GM08714 (cell line): ENCODE measurements at regions not wholly inside any gene's neighbourhood (a gene's known extent, or its start where the extent isn't known, plus 50 kb on each side); places are given as distances from the start of the nearest gene placed in this dataset.

Experiments
- H3K4me3 ChIP-seq: fragments of 200-500 bp; sonication (Bioruptor generic); 2 replicates; pipeline ENCODE4 v1.5.1; 2014; ENCODE audit warnings: mild to moderate bottlenecking, low read length, inconsistent platforms
- ZNF274 ChIP-seq: IDR thresholded peaks from 2 replicates; pipeline ENCODE4 v1.6.1; 2012; ENCODE audit warnings: mild to moderate bottlenecking, low read depth, low read length

DNA sequence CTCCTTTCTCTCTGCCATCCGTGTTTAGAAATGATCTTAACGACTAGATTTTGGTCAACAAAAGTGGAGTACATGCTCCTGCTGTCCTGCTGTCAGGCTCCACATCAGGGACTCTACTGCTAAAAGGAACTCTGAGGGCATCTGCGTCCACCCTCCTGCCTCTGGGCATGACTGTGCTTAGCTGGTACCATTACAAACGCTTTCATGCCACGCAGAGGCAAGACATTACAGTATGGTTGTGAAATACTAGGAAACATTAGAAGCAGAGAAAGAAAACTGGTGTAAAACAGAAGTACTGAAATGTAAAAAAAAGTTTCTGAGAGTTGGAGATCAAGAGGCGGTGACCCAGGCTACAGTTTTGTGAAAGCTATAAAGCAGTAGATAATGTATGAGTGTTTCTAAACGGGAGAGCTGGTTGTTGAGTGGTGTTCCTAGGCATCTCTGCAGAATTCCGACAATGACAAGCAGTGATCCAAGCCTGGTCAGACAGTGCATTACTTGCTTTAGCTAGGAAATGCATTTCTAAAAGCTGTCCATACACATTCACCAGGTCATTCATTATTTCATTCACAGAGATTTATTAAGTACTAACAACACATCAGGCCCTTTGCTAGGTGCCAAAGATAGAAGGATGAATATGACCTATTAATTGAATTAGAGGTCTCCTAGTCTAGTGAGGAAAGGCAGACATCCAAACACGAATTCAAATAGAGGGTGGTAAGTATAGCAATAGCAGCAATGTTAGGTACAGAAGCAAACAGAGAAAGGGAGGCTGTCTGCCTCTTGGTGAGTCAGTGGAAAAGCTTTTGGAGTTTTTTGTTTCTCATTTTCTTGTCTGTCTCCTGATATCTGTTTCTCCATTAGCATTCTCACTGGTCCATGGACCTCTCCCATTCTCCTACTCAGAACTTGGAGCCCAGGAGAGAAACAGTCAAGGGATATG lies 401.9 kb downstream of the LMO4 start:
- no peak for TF ChIP-seq ZNF274
- H3K4me3 ChIP-seq = no peak overlapping the region

DNA sequence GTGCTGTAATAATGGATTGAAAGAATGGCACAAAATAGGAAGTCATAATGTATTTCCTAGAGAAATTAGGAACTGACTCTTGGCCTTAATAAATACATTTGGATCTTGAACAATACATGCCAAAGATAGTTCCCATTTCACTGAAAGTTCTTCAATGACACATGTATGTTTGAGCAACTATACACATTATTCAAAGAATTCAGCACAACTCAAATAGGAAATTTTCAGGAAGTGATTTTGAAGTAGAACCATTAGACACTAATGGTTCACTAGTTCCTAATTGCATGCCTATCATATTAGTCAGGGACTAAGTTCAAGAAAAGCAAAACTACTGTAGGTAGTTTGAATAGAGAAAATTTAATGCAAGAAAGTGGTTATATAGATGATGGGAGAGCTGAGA lies 404.7 kb downstream of the LMO4 start:
- H3K4me3 ChIP-seq = no peak overlapping the region

DNA sequence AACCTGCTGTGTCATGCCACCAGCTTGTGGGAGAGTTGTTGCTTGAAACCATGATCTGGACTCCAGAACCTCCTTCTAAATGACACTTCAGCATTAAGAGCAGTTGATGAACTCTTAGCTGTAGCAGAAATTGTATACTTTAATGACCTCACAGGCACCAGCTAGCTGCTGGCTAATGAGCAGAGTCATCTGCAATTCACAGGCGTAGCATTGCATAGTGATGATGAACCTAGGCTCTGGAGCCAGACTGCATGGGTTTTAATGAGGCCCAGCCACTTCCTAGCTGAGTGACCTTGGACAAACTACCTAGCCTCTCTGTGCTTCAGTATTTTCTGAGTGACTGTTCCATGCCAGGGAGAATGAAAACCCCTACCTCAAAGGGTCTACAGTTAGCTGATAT lies 407.1 kb downstream of the LMO4 start:
- no peak overlapping the region for H3K4me3 ChIP-seq
- no peak for TF ChIP-seq ZNF274

More for the DNA sequence above, 404.7 kb downstream of the LMO4 start:
- no peak for TF ChIP-seq ZNF274

DNA sequence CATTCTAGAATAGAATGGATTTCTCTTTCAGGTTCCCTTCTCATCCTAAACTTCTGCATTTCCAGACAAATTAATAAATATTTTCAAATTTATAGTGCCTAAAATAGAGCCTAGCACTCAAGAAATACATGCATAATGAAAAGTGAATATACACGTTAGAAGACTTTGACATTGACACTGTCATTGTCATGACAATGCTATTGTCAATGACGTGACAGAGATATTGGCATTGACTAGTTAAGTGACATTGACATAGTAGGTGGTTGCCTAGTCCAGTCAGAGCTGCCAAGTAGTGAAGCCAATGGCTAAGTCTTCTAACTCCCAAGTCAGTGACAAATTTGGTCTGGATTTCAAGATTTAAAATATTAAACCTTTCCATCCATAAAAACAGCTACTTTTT lies 410.5 kb downstream of the LMO4 start:
- no peak for TF ChIP-seq ZNF274
- no peak overlapping the region for H3K4me3 ChIP-seq

DNA sequence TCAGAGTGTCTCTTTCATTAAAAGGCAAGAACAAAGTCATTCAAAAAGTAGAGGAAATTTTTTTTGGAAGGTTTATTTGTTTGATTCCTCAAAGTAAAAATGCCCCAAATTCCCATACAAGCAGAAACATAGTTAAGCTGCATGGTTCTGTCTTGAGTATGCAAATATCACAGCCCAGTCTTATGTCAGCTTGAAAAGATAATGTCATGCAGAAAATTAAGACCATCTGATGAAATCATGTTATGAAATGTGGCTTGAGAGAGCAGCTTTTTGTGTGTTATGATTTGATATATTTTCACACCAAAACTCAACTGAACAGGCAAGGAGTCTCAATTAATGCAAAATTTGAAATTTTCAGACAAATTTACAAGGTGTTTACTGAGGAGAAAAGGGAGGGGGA lies 411.0 kb downstream of the LMO4 start:
- H3K4me3 ChIP-seq = no peak overlapping the region
- TF ChIP-seq ZNF274 = no peak

DNA sequence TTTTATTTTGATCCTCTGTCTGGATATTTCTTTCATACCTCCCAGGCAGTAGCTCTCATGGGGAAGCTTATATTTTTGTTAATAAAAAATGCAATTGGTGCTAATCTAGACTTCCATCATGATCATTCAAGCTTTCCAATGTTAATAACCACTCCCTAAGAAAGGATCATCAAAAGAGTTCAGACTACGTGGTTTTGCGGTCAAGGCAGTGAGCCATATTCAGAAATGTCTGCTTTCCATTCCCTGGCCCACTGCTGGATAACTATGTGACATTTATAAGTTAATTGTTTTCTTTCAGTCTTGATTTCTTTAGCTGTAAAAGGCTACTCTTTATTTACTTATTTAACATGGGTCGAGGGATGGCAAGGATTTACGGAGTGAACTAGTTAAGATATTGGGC lies 414.6 kb downstream of the LMO4 start:
- no peak overlapping the region for H3K4me3 ChIP-seq
- TF ChIP-seq ZNF274 = no peak

DNA sequence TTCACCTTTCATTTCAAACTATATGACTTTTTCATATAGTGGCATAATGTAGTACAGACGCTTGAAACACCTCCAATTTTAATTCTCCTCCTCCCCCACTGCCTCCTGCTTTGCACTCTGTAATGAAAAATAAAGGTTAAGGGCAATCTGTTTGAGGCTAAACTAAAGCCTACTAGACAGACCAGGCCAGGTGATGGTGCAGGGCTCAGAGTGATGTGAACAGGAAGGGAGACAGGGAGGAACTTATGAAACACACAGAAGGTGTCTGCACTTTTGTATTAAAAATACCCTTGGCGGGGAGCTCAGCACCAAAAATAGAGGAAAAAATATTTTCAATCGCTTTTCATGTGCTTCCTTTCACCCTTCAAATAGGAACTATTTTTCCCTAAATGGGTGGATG lies 415.4 kb downstream of the LMO4 start:
- TF ChIP-seq ZNF274 = no peak

DNA sequence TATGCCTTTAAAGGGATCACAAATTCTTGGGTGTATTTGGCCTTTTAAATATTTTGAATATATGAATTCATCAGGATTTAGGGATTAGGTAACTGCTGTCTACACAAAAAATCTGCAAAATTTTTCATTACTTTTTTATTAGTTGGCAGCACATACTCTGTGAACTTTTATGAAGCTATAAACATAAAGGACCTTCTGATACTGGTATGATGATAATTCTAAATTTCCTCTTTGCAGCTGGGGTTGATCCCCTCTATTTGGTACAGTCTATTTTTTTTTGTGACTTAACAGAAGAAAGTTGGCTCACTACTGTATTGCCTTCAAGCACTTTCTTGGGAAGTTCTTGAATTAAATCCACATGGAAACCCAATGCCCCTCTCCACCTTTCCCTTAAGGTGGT lies 416.1 kb downstream of the LMO4 start:
- no peak overlapping the region for H3K4me3 ChIP-seq
- TF ChIP-seq ZNF274 = no peak

More for the DNA sequence above, 415.4 kb downstream of the LMO4 start:
- H3K4me3 ChIP-seq = no peak overlapping the region

DNA sequence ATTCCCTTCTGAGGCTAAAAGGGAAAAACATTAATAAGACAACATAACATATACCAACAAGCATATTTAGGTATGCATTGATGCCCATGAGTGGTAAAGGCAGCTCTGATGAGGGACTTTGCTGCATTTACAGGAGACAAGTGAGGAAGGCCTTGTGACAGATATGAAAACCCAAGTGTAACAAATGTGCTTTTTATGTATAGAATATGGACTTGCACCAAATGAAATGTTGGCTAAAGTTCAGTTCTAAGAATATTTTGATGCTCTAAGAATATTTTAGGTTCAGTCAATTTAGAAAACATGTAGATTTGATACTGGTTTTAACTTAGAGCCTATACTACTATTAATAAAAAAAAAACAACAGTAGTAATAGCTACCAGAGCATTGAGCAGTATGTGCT lies 424.7 kb downstream of the LMO4 start:
- TF ChIP-seq ZNF274 = no peak

DNA sequence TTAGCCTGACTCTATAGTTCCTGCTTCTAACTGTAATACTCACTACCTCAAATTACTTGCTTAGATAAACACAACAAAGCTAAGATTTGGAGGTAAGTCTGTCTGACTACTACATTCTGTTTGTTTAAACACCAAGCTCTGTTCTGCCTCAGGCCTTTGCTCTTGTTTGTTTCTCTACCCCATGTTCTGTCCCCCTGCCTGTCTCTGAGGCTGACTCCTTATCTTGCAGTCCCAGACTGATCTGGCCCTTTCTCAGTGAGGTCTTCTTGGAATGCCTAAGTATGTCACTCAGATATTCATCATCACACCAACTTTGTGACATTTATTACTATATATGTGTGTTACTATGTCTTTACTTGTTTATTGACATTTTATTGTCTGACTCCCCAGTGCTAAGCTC lies 425.5 kb downstream of the LMO4 start:
- H3K4me3 ChIP-seq = no peak overlapping the region
- no peak for TF ChIP-seq ZNF274

More for the DNA sequence above, 424.7 kb downstream of the LMO4 start:
- no peak overlapping the region for H3K4me3 ChIP-seq

DNA sequence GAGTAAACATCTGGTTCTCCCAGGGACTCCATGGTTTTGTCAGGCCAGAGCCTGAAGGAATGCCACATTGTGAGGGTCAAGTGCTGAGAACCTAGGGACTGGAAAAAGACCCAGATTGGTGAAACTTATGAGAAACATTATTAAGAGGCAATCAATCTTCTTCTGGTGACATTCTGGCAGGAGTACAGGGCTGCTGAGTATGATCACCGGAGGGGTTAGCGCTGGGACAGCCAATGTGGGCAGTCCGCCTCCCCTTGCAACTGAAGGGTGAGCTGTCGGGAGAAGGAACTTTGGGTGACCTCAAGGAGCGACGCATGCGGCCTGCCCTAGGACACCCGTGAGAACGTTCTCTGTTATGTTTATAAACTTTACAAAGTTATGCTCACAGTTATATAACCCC lies 429.0 kb downstream of the LMO4 start:
- no peak for TF ChIP-seq ZNF274
- H3K4me3 ChIP-seq = no peak overlapping the region

DNA sequence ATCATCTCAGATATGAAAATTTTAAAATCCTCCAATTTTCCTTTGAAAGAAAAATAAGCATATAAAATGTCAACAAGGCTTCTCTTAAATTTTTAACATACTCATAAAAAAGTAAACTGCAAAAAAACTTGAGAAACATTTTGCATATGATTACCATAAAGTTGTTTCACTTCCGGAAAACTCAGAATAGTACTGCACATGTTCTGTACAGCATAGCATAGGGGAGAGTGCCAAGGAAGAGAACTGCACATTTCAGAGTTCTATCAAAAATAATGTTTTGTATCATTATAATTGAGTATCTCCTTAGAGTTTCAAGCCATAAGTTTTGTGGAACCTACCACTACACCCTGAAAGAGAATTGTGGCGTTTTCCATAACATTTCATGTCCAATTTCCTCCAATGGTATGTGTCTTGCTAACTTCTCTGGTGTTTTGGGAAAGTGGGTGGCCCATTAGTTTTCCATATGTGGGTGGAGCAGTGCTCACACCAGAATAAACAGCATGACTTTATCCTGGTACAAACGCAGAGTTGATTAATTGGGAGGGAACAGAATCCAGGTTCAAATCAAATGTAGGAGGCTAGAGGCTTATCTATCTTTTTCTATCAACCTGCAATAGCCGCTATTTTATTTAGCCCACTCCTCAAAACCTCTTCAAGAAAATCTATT lies 430.9 kb downstream of the LMO4 start:
- H3K4me3 ChIP-seq = no peak overlapping the region
- no peak for TF ChIP-seq ZNF274

DNA sequence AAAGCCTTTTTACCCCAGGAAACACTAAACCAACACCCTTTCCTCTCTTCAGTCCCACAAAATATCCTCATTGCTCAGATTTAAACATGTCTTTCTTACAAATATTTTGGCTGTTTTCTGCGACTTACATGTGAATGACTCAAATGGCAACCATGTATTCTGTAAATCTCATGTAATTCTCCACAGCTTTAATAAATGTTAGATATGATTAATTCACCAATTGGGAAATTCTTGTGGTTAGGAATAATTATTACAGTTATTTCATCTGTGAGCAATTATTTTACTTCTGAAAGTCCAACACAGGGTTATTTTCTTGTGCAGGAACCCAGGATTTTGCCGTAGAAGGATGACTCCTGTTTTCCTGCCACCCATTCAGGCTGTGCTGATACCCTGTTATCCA lies 431.5 kb downstream of the LMO4 start:
- no peak for TF ChIP-seq ZNF274
- no peak overlapping the region for H3K4me3 ChIP-seq

DNA sequence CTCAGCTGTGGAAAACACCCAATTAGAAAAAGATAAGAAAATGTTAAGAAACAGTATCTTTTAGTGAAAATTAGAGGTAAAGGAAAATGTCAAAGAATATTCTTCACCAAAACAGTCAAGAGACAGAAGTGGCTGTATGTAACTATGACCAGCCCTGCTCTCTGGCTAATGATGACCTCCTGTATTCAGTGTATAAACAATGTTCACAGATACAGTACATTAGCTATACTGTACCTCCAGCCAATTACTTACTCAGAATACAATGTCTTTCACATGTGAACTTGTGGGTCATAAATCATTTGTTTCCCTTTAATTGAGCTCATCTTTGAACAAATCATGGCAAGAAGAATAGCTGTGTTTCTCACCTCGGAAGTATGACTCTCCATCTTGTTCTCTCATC lies 432.0 kb downstream of the LMO4 start:
- TF ChIP-seq ZNF274 = no peak
- no peak overlapping the region for H3K4me3 ChIP-seq

DNA sequence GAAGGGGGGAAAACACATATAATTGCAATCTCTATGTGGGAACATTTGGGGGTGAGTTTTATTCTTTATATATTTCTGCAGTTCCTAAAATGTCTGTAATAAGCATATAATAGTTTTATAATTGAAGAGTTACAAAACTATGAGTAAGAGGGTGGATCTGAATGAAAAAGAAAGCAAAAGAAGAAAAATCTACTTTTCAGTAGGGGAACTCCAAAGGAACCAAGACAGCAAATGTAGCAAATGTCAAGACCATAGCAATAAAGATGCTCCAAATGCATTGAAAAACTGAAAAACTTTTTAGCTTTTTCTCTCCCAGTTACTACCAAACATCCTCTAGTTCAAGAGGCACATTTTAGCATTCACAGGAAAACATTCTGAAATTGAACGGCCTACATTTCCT lies 434.8 kb downstream of the LMO4 start:
- no peak overlapping the region for H3K4me3 ChIP-seq
- TF ChIP-seq ZNF274 = no peak
